DOHH2 (cell line): ENCODE measurements at regions not wholly inside any gene's neighbourhood (a gene's known extent, or its start where the extent isn't known, plus 50 kb on each side); places are given as distances from the start of the nearest gene placed in this dataset.

Source experiments
- H3F3A ChIP-seq: fragments of 200-600 bp; sonication (generic), shearing (Covaris generic); 2 replicates; pipeline ENCODE4 v1.6.0; 2016; ENCODE audit warnings: antibody characterized with exemption, mild to moderate bottlenecking; ENCODE audit not compliant: control insufficient read depth, insufficient read depth
- H3K27ac ChIP-seq: fragments of 200-600 bp; sonication (generic); 2 replicates; pipeline ENCODE4 v1.5.1; 2014; ENCODE audit warnings: low read depth, mild to moderate bottlenecking, low read length, moderate library complexity
- H3K27me3 ChIP-seq: fragments of 200-600 bp; sonication (generic); 2 replicates; pipeline ENCODE4 v1.6.1; 2014; ENCODE audit warnings: mild to moderate bottlenecking, low read length, mixed read lengths; ENCODE audit not compliant: control insufficient read depth
- H3K36me3 ChIP-seq: fragments of 200-600 bp; sonication (generic); 2 replicates; pipeline ENCODE4 v1.6.1; 2014; ENCODE audit warnings: mild to moderate bottlenecking, low read length, moderate library complexity, mixed read lengths; ENCODE audit not compliant: control insufficient read depth
- H3K4me1 ChIP-seq: fragments of 200-600 bp; sonication (generic); 2 replicates; pipeline ENCODE4 v1.6.1; 2014; ENCODE audit warnings: mild to moderate bottlenecking, low read length, mixed read lengths; ENCODE audit not compliant: control insufficient read depth
- H3K4me2 ChIP-seq: fragments of 200-600 bp; sonication (generic); 2 replicates; pipeline ENCODE4 v1.6.0; 2014; ENCODE audit warnings: mild to moderate bottlenecking, low read length, moderate library complexity
- H3K4me3 ChIP-seq: fragments of 200-600 bp; sonication (generic); 2 replicates; pipeline ENCODE4 v1.5.1; 2014; ENCODE audit warnings: mild to moderate bottlenecking, low read length, mixed read lengths
- H3K79me2 ChIP-seq: fragments of 200-600 bp; sonication (generic); 2 replicates; pipeline ENCODE4 v1.6.1; 2014; ENCODE audit warnings: mild to moderate bottlenecking, low read length, mixed read lengths; ENCODE audit not compliant: control insufficient read depth
- H3K9me2 ChIP-seq: fragments of 200-600 bp; sonication (generic); replicated peaks from 2 replicates; pipeline ENCODE4 v1.6.1; 2014; ENCODE audit warnings: mild to moderate bottlenecking, low read length, mixed read lengths; ENCODE audit not compliant: control insufficient read depth
- H3K9me3 ChIP-seq: fragments of 200-600 bp; sonication (generic); 2 replicates; pipeline ENCODE4 v1.6.1; 2014; ENCODE audit warnings: antibody characterized with exemption, low read length, mixed read lengths; ENCODE audit not compliant: control insufficient read depth, insufficient read depth
- H4K20me1 ChIP-seq: fragments of 200-600 bp; sonication (generic); 2 replicates; pipeline ENCODE4 v1.6.0; 2014; ENCODE audit warnings: low read depth, mild to moderate bottlenecking, antibody characterized with exemption, low read length, moderate library complexity; ENCODE audit not compliant: control insufficient read depth, insufficient read depth
- CTCF ChIP-seq: fragments of 200-600 bp; sonication (generic); IDR thresholded peaks from one replicate; pipeline ENCODE4 v1.5.1; 2014; ENCODE audit warnings: antibody characterized with exemption, mild to moderate bottlenecking, low read depth, low read length; ENCODE audit not compliant: poor library complexity, severe bottlenecking
- EZH2phosphoT487 ChIP-seq: fragments of 200-600 bp; sonication (generic); IDR thresholded peaks from 2 replicates; pipeline ENCODE4 v1.6.1; 2017; ENCODE audit warnings: borderline replicate concordance, mild to moderate bottlenecking, antibody characterized with exemption, low read length, moderate library complexity, mixed read lengths

GRCh38 chr2:176638167-176639015 is 369.1 kb downstream of the MTX2 start:
- H3K27ac ChIP-seq, result no peak overlapping the region
- H3K27me3 ChIP-seq, result peaks cover 8% of the 10 kb centered on the region
- H3K9me2 ChIP-seq, result no peaks in the 10 kb centered on the region
- H3K4me3 ChIP-seq, result no peak overlapping the region
- H3F3A ChIP-seq, result no peaks in the 10 kb centered on the region
- H3K79me2 ChIP-seq, result no peaks in the 10 kb centered on the region
- no peak for TF ChIP-seq EZH2phosphoT487
- peak; percentile 44 for TF ChIP-seq CTCF
- H4K20me1 ChIP-seq, result no peaks in the 10 kb centered on the region
- H3K36me3 ChIP-seq, result no peaks in the 10 kb centered on the region
- H3K9me3 ChIP-seq, result no peaks in the 10 kb centered on the region
- no peaks in the 10 kb centered on the region for H3K4me1 ChIP-seq
- no peak overlapping the region for H3K4me2 ChIP-seq

- no peaks in the 10 kb centered on the region for H3K9me3 ChIP-seq
- no peaks in the 10 kb centered on the region for H3K9me2 ChIP-seq
- TF ChIP-seq EZH2phosphoT487, result no peak
- no peak for TF ChIP-seq CTCF
- H4K20me1 ChIP-seq, result no peaks in the 10 kb centered on the region
- H3K27me3 ChIP-seq, result peaks cover 8% of the 10 kb centered on the region
- no peaks in the 10 kb centered on the region for H3K79me2 ChIP-seq
- H3K4me3 ChIP-seq, result no peak overlapping the region
- no peaks in the 10 kb centered on the region for H3K36me3 ChIP-seq
- H3K27ac ChIP-seq, result no peak overlapping the region
- H3K4me2 ChIP-seq, result no peak overlapping the region
- no peaks in the 10 kb centered on the region for H3F3A ChIP-seq
- no peaks in the 10 kb centered on the region for H3K4me1 ChIP-seq
Measured at GRCh38 chr2:176639016-176639343, 369.7 kb downstream of the MTX2 start.

GRCh38 chr2:176639671-176640070 is 370.4 kb downstream of the MTX2 start:
- H3K4me2 ChIP-seq, result no peak overlapping the region
- H4K20me1 ChIP-seq, result no peaks in the 10 kb centered on the region
- no peak overlapping the region for H3K27ac ChIP-seq
- no peak overlapping the region for H3K4me3 ChIP-seq
- H3K9me2 ChIP-seq, result no peaks in the 10 kb centered on the region
- peaks cover 8% of the 10 kb centered on the region for H3K27me3 ChIP-seq
- H3K36me3 ChIP-seq, result no peaks in the 10 kb centered on the region
- no peaks in the 10 kb centered on the region for H3K4me1 ChIP-seq
- no peaks in the 10 kb centered on the region for H3K9me3 ChIP-seq
- no peaks in the 10 kb centered on the region for H3F3A ChIP-seq
- H3K79me2 ChIP-seq, result no peaks in the 10 kb centered on the region
- TF ChIP-seq CTCF, result no peak
- no peak for TF ChIP-seq EZH2phosphoT487
